Natural killer cell (primary cell): ENCODE measurements at regions not wholly inside any gene's neighbourhood (a gene's known extent, or its start where the extent isn't known, plus 50 kb on each side); places are given as distances from the start of the nearest gene placed in this dataset.

Experiments used
- ATAC-seq, 3 donors: fragments of 150-1000 bp in 2 of 3; fragments of 200-7000 bp in 1 of 3; cut with Tn5 transposase; 1 replicate in 1 of 3; 2 replicates in 2 of 3; pipeline ENCODE4 v1.10.0; 2021; ENCODE audit warnings: mild to moderate bottlenecking in 2 of 3, moderate library complexity in 2 of 3
- DNase-seq, 2 donors: peaks; one replicate each; pipeline versions ENCODE4 v3.0.0 to v3.0.0-alpha.2; 2013 to 2021; ENCODE audit warnings: mixed read lengths in 1 of 2
- H3K27ac ChIP-seq: one replicate; pipeline ENCODE4 v1.5.1; 2013; ENCODE audit warnings: mild to moderate bottlenecking, low read length
- H3K27me3 ChIP-seq: one replicate; pipeline ENCODE4 v1.6.1; 2013; ENCODE audit warnings: low read length; ENCODE audit not compliant: control insufficient read depth, insufficient read depth
- H3K36me3 ChIP-seq: one replicate; pipeline ENCODE4 v1.6.1; 2013; ENCODE audit warnings: low read length; ENCODE audit not compliant: control insufficient read depth, insufficient read depth
- H3K4me1 ChIP-seq: one replicate; pipeline ENCODE4 v1.6.1; 2013; ENCODE audit warnings: low read length; ENCODE audit not compliant: control insufficient read depth, insufficient read depth
- H3K4me3 ChIP-seq: one replicate; pipeline ENCODE4 v1.5.1; 2013; ENCODE audit warnings: low read length
- H3K9me3 ChIP-seq: one replicate; pipeline ENCODE4 v1.6.1; 2013; ENCODE audit warnings: low read length; ENCODE audit not compliant: control insufficient read depth, insufficient read depth
- H3K27ac Mint-ChIP-seq, 2 donors: one replicate each; pipeline ENCODE4 v1.8.0; 2022; ENCODE audit warnings: mild to moderate bottlenecking in 2 of 2, mixed read lengths in 2 of 2, moderate library complexity in 1 of 2
- H3K27me3 Mint-ChIP-seq, 2 donors: one replicate each; pipeline ENCODE4 v1.8.0; 2022; ENCODE audit warnings: low read depth in 2 of 2, mixed read lengths in 2 of 2
- H3K36me3 Mint-ChIP-seq: one replicate; pipeline ENCODE4 v1.8.0; 2022; ENCODE audit warnings: mixed read lengths
- H3K4me1 Mint-ChIP-seq, 2 donors: one replicate each; pipeline ENCODE4 v1.8.0; 2022; ENCODE audit warnings: mixed read lengths in 2 of 2
- H3K4me3 Mint-ChIP-seq: one replicate; pipeline ENCODE4 v1.8.0; 2022; ENCODE audit warnings: mild to moderate bottlenecking, moderate library complexity, mixed read lengths
- H3K9me3 Mint-ChIP-seq, 2 donors: one replicate each; pipeline ENCODE4 v1.8.0; 2022; ENCODE audit warnings: mixed read lengths in 2 of 2
- WGBS: methylation state at CpG from one replicate; pipeline ENCODE4 v1.1.7; 2013; ENCODE audit warnings: missing lambda C conversion rate; ENCODE audit not compliant: insufficient coverage; 5-methylcytosine and 5-hydroxymethylcytosine counted together
- intact Hi-C: fragments of 100-400 bp; cut with micrococcal nuclease; formaldehyde crosslinking; loops from one replicate; pipeline ENCODE4 v1.14.2; 2022
- TF ChIP-seq, protein P1 (sequence below): fragments of 200-600 bp; IDR thresholded peaks from one replicate; pipeline ENCODE4 v1.8.0; 2022; ENCODE audit warnings: antibody characterized with exemption

DNA sequence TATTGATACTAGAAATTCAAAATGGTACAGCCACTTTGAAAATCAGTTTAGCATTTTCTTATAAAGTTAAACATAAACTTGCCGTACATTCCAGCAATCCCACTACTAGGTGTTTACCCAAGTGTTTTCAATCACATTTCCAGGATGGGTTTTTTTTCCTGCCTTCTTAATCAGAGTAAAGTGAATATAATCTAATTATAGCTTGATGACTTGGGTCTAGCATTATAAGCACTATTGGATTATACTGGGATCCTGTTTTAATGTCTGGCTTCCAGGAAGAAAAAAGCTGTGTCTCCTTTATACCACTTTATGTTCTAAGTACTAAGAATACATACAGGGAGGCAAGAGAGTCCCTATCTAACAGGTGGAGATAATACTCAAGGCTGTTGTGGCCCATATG lies 103.3 kb upstream of the KLHL13 start:
- Mint-ChIP-seq H3K27ac (no peak overlapping the region), H3K36me3 (no peaks in the 10 kb centered on the region)
- no CpG with 5 or more reads among the region's 1 CpG for WGBS

DNA sequence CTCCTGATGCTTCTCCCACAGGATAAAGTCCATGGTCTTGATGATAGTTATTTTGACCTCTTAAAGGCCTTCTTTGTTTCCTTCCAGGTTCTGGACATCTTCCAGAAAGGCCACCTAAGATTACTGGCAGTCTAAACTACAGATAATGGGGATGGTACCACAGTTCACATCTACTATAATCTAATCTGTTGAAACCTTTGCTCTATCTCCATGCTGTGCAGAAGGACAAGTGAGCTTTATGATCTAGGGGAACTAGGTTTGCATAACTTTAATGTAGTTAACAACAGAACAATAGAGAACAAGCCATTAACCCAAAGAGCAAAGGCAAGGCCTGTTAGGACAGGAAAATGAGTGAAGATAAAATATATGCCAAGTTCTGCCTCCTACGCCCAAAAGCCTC lies 103.9 kb upstream of the KLHL13 start:
- intact Hi-C loops: no loop called here
- no peak overlapping the region for H3K27ac Mint-ChIP-seq
- no peaks in the 10 kb centered on the region for H3K9me3 ChIP-seq
- TF ChIP-seq, protein P1, sequence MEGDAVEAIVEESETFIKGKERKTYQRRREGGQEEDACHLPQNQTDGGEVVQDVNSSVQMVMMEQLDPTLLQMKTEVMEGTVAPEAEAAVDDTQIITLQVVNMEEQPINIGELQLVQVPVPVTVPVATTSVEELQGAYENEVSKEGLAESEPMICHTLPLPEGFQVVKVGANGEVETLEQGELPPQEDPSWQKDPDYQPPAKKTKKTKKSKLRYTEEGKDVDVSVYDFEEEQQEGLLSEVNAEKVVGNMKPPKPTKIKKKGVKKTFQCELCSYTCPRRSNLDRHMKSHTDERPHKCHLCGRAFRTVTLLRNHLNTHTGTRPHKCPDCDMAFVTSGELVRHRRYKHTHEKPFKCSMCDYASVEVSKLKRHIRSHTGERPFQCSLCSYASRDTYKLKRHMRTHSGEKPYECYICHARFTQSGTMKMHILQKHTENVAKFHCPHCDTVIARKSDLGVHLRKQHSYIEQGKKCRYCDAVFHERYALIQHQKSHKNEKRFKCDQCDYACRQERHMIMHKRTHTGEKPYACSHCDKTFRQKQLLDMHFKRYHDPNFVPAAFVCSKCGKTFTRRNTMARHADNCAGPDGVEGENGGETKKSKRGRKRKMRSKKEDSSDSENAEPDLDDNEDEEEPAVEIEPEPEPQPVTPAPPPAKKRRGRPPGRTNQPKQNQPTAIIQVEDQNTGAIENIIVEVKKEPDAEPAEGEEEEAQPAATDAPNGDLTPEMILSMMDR: no peak
- H3K9me3 Mint-ChIP-seq: no peaks in the 10 kb centered on the region
- ATAC-seq: no peak
- H3K4me3 ChIP-seq: no peak overlapping the region
- no peaks in the 10 kb centered on the region for H3K27me3 ChIP-seq
- no peaks in the 10 kb centered on the region for H3K36me3 ChIP-seq
- H3K4me1 ChIP-seq: no peaks in the 10 kb centered on the region
- no peaks in the 10 kb centered on the region for H3K4me1 Mint-ChIP-seq
- H3K27me3 Mint-ChIP-seq: peaks cover 0 to 11% of the 10 kb centered on the region in 2 donors
- no peak overlapping the region for H3K27ac ChIP-seq
- no CpG with 5 or more reads among the region's 1 CpG for WGBS
- no peaks in the 10 kb centered on the region for H3K36me3 Mint-ChIP-seq
- H3K4me3 Mint-ChIP-seq: no peak overlapping the region
- DNase-seq: no peak

More for the DNA sequence above, 103.3 kb upstream of the KLHL13 start:
- no peaks in the 10 kb centered on the region for H3K4me1 ChIP-seq
- Mint-ChIP-seq H3K9me3 (no peaks in the 10 kb centered on the region), H3K27me3 (peaks cover 0 to 9% of the 10 kb centered on the region in 2 donors), H3K4me1 (no peaks in the 10 kb centered on the region), H3K4me3 (no peak overlapping the region)
- H3K9me3 ChIP-seq: no peaks in the 10 kb centered on the region
- TF ChIP-seq, protein P1: no peak
- ATAC-seq (no peak), DNase-seq (no peak)
- no peaks in the 10 kb centered on the region for H3K36me3 ChIP-seq
- no peak overlapping the region for H3K27ac ChIP-seq
- intact Hi-C loops: no loop called here
- no peaks in the 10 kb centered on the region for H3K27me3 ChIP-seq
- H3K4me3 ChIP-seq: no peak overlapping the region

DNA sequence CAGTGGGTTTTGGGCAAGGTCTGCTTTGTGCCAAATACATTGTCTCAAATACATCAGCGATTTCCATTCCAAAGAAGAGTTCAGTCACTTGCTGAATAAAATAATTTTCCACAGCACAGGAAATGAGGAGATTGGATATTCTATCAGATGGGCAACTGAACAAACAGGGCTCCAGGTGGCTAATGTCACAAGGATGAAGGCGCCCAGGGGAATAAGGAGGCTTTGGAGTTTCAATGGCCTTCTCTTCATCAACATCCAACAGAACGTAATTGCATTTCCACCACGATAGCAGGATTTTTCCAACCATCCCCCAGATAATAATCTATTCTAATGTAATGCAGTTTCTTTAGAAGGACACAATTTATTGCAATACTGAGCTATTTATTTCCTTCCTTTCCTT lies 104.7 kb upstream of the KLHL13 start:
- no peak for ATAC-seq
- WGBS: 100% methylated on average over 1 of the region's 4 CpGs
- TF ChIP-seq, protein P1: no peak
- Histone ChIP-seq H3K4me3 (no peak overlapping the region), H3K27ac (no peak overlapping the region), H3K27me3 (no peaks in the 10 kb centered on the region), H3K4me1 (no peaks in the 10 kb centered on the region), H3K9me3 (no peaks in the 10 kb centered on the region), H3K36me3 (no peaks in the 10 kb centered on the region)
- Mint-ChIP-seq H3K4me3 (no peak overlapping the region), H3K4me1 (no peaks in the 10 kb centered on the region), H3K27ac (no peak overlapping the region), H3K9me3 (no peaks in the 10 kb centered on the region), H3K27me3 (peaks cover 0 to 15% of the 10 kb centered on the region in 2 donors), H3K36me3 (no peaks in the 10 kb centered on the region)
- intact Hi-C loops: no loop called here
- DNase-seq: no peak

DNA sequence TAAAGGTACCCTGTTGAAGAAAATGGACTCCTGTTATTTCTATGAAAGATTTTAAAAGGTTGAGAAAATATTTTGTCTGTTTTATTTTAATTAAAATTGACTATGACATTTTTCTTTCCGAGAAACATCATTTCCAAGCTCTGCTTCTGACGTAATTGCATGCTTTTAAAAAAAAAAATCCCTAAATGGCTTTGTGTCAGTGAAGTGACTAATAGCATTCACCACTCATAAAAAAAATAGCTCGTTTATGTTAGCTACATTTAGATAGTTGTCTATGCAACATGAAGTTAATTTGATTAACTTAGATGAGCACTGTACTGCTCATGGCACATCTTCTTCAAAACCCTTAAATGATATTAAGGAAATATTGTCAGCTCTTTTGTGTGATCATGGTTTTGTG lies 105.1 kb upstream of the KLHL13 start:
- no peaks in the 10 kb centered on the region for H3K9me3 ChIP-seq
- intact Hi-C loops: no loop called here
- no peak for DNase-seq
- H3K27ac Mint-ChIP-seq: no peak overlapping the region
- no peaks in the 10 kb centered on the region for H3K4me1 ChIP-seq
- H3K4me3 Mint-ChIP-seq: no peak overlapping the region
- no peaks in the 10 kb centered on the region for H3K27me3 ChIP-seq
- H3K27ac ChIP-seq: no peak overlapping the region
- peaks cover 0 to 15% of the 10 kb centered on the region in 2 donors for H3K27me3 Mint-ChIP-seq
- H3K4me1 Mint-ChIP-seq: no peaks in the 10 kb centered on the region
- no peaks in the 10 kb centered on the region for H3K36me3 Mint-ChIP-seq
- TF ChIP-seq, protein P1: no peak
- H3K36me3 ChIP-seq: no peaks in the 10 kb centered on the region
- no peak for ATAC-seq
- H3K4me3 ChIP-seq: no peak overlapping the region
- H3K9me3 Mint-ChIP-seq: no peaks in the 10 kb centered on the region
- WGBS: no CpG with 5 or more reads among the region's 3 CpGs
